ENCODE measurements at regions not wholly inside any gene's neighbourhood (a gene's known extent, or its start where the extent isn't known, plus 50 kb on each side); places are given as distances from the start of the nearest gene placed in this dataset.

DNA sequence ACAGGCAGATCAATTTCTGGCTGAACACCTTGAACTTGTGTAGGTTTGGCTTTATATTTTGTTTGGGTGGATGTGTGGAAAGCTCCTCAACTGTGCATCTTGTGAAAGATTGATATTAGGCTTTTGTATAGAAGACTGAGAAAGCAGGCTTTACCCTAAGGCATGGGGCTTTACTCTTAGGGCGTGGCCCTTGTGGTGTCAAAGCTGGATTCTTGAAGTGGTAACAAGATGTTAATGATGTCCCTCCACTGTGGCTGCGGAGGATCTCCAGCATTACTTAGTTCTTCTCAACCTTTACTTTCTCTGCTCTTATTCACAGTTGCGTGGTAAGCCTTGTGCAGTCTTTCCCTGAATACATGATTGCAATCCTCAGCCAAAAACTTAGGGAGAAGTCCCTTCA lies 54.1 kb upstream of the HECTD2 start:
- ChIA-PET POLR2A (no interaction called here), CTCF (interaction anchor here (1.3 to 1.7 kb wide), 2 partner anchors 26 to 58 kb away, joined by 3 to 14 read pairs; no protein-coding TSS in a partner anchor)
- no peak overlapping the region for H3K4me3 ChIP-seq (ENCODE audit: low read depth, low read length)
- no peak for DNase-seq (ENCODE audit: low read depth, low spot score)
- TF ChIP-seq, protein P1, sequence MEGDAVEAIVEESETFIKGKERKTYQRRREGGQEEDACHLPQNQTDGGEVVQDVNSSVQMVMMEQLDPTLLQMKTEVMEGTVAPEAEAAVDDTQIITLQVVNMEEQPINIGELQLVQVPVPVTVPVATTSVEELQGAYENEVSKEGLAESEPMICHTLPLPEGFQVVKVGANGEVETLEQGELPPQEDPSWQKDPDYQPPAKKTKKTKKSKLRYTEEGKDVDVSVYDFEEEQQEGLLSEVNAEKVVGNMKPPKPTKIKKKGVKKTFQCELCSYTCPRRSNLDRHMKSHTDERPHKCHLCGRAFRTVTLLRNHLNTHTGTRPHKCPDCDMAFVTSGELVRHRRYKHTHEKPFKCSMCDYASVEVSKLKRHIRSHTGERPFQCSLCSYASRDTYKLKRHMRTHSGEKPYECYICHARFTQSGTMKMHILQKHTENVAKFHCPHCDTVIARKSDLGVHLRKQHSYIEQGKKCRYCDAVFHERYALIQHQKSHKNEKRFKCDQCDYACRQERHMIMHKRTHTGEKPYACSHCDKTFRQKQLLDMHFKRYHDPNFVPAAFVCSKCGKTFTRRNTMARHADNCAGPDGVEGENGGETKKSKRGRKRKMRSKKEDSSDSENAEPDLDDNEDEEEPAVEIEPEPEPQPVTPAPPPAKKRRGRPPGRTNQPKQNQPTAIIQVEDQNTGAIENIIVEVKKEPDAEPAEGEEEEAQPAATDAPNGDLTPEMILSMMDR (IDR thresholded peaks at IDR 0.05; ENCODE audit: insufficient read depth, low read length, missing control alignments): no peak

- POLR2A ChIA-PET: no interaction called here
- DNase-seq (ENCODE audit: low read depth, low spot score): no peak
- CTCF ChIA-PET: interaction anchor here (1.5 to 2.9 kb wide), 2 partner anchors 11 to 59 kb away, joined by 4 to 15 read pairs; no protein-coding TSS in a partner anchor
- TF ChIP-seq, protein P1 (IDR thresholded peaks at IDR 0.05; ENCODE audit: insufficient read depth, low read length, missing control alignments): no peak
- no peak overlapping the region for H3K4me3 ChIP-seq (ENCODE audit: low read depth, low read length)
These were observed 52.6 kb upstream of the HECTD2 start for GRCh38 chr10:91357497-91357896.

All from AG04449 (cell line).